ENCODE measurements at regions not wholly inside any gene's neighbourhood (a gene's known extent, or its start where the extent isn't known, plus 50 kb on each side); places are given as distances from the start of the nearest gene placed in this dataset.

GRCh38 chr16:88283596-88283995 lies 99.2 kb upstream of the ZNF469 start:
- TF ChIP-seq, protein P1, sequence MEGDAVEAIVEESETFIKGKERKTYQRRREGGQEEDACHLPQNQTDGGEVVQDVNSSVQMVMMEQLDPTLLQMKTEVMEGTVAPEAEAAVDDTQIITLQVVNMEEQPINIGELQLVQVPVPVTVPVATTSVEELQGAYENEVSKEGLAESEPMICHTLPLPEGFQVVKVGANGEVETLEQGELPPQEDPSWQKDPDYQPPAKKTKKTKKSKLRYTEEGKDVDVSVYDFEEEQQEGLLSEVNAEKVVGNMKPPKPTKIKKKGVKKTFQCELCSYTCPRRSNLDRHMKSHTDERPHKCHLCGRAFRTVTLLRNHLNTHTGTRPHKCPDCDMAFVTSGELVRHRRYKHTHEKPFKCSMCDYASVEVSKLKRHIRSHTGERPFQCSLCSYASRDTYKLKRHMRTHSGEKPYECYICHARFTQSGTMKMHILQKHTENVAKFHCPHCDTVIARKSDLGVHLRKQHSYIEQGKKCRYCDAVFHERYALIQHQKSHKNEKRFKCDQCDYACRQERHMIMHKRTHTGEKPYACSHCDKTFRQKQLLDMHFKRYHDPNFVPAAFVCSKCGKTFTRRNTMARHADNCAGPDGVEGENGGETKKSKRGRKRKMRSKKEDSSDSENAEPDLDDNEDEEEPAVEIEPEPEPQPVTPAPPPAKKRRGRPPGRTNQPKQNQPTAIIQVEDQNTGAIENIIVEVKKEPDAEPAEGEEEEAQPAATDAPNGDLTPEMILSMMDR (IDR thresholded peaks at IDR 0.05; ENCODE audit: insufficient read depth, missing control alignments), result no peak
- DNase-seq (ENCODE audit: insufficient read length, low spot score) (no peak), FAIRE-seq (no peak)

DNA sequence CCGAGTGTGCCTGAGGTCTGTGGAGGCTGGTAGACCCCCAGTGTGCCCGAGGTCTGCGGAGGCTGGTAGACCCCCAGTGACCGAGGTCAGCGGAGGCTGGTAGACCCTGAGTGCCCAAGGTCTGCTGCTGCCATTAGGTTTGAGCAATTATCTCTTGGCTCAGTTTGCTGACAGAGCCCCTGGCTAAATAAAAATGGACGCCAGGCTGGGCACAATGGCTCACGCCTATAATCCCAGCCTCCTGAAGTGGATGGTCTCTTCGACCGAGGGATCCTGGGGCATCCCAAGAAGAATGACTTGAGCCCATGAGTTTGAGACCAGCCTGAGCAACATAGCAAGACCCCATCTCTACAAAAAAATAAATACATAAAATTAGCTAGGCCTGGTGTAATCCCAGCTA lies 98.7 kb upstream of the ZNF469 start:
- FAIRE-seq, result no peak
- DNase-seq (ENCODE audit: insufficient read length, low spot score), result no peak
- TF ChIP-seq, protein P1 (IDR thresholded peaks at IDR 0.05; ENCODE audit: insufficient read depth, missing control alignments), result no peak

- TF ChIP-seq, protein P1 (IDR thresholded peaks at IDR 0.05; ENCODE audit: insufficient read depth, missing control alignments), result no peak
These were observed 97.9 kb upstream of the ZNF469 start for GRCh38 chr16:88284626-88285513.

GRCh38 chr16:88285514-88285822 lies 97.3 kb upstream of the ZNF469 start:
- DNase-seq (ENCODE audit: insufficient read length, low spot score), result no peak
- TF ChIP-seq, protein P1 (IDR thresholded peaks at IDR 0.05; ENCODE audit: insufficient read depth, missing control alignments), result no peak
- no peak for FAIRE-seq

More at GRCh38 chr16:88284626-88285513, 97.9 kb upstream of the ZNF469 start:
- FAIRE-seq (no peak), DNase-seq (ENCODE audit: insufficient read length, low spot score) (no peak)

DNA sequence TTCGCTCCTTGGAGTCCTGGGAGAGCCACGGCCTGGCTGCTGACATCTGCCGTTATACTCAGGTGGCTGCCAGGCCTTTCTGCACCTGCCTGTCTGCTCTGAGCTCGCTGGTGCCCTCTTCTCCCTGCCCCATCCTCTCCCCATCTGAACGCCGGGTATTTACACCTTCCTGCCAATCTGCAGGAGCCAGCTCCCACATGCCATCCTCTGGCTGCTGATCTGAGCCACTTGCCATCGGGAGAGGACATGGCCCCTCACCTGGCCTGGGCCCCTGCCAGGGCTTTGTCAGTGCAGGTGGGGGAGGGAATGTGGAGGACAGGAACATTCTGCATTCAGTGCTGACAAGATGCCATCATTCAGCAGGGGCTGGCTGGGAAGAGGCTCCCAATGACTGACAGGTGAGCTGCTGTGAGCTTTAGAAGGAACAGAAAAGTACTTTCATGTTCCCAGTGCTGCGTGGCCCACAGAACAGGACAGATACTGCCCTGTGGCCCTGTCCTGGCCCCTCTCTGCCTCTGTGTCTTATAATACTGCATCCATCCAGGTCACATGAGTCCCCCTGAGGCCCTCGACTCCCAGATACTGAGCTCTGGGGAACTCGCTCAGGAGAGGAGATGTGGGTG lies 96.3 kb upstream of the ZNF469 start:
- TF ChIP-seq, protein P1 (IDR thresholded peaks at IDR 0.05; ENCODE audit: insufficient read depth, missing control alignments), result no peak
- FAIRE-seq (no peak), DNase-seq (ENCODE audit: insufficient read length, low spot score) (no peak)

DNA sequence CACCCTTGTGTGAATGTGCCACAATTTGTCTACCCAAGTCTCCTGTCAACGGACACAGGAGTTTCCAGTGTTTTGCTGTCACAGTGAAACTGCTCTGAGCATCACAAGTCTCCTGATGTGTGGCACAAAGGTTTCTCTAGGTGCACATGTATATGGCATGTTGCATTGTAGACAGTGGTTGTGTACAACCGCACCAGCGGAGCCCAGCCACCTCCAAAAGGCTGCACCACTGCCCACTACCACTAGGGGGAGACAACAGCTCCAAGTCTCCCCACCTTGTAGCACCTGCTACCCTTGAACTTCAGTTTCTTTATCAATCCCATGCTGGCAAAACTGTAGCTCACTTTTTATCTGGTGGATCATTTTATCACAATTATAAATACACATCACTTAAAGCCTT lies 95.5 kb upstream of the ZNF469 start:
- TF ChIP-seq, protein P1 (IDR thresholded peaks at IDR 0.05; ENCODE audit: insufficient read depth, missing control alignments), result peak; percentile 5
- FAIRE-seq, result no peak
- DNase-seq (ENCODE audit: insufficient read length, low spot score), result no peak

DNA sequence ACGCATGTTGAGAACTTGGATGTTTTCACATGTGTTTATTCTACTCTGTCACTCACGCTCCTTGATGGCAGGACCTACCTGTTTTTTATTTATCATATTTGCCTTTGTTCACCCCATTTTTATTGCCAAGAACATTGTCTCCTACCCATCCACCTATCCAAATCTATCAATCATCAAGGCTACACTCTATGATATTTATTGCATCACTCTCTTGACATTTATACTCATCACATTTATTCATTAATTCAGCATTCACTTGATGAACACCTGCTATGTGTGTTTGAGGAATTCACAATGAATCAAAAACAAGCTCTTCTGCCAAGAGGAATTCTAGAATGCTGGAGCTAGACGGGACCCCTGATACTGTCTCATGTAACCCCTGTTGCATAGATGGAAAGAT lies 94.5 kb upstream of the ZNF469 start:
- no peak for DNase-seq (ENCODE audit: insufficient read length, low spot score)
- TF ChIP-seq, protein P1 (IDR thresholded peaks at IDR 0.05; ENCODE audit: insufficient read depth, missing control alignments), result no peak
- FAIRE-seq, result no peak

Data from D721Med (cell line).